ENCODE measurements at regions not wholly inside any gene's neighbourhood (a gene's known extent, or its start where the extent isn't known, plus 50 kb on each side); places are given as distances from the start of the nearest gene placed in this dataset.

DNA sequence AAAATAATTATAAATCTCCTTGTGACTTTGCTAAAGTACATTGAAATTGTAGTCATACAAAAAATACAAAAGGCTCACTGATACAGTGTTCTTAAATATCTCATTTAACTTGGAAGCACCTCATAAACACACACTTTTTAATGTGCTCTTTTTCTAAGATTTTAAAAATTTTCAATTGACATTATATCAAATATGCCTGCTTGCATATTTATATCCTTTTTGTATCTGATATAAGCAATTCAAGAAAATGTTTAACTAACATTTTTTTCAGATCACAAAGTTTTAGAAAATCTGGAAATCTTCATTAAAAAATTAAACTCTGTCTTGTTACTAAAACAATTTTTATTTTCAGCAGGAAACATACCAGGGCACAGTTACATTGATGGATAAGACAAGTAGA, 661.5 kb downstream of the REEP3 start:
- H3K4me1 ChIP-seq (ENCODE audit: low read length): no peaks in the 10 kb centered on the region
- no peak for DNase-seq
- H3K9me2 ChIP-seq (replicated peaks; ENCODE audit: insufficient read depth, low read length): no peaks in the 10 kb centered on the region
- H3K9ac ChIP-seq (ENCODE audit: low read length): no peak overlapping the region
- H3K27ac ChIP-seq (ENCODE audit: low read length): no peak overlapping the region
- H3K4me2 ChIP-seq (ENCODE audit: low read depth, low read length): no peak overlapping the region
- TF ChIP-seq EZH2 (optimal IDR thresholded peaks at IDR 0.05; ENCODE audit: low read depth, low read length) (no peak), EZH2phosphoT487 (IDR thresholded peaks at IDR 0.05; ENCODE audit: low read length) (no peak)
- TF ChIP-seq, protein P1, sequence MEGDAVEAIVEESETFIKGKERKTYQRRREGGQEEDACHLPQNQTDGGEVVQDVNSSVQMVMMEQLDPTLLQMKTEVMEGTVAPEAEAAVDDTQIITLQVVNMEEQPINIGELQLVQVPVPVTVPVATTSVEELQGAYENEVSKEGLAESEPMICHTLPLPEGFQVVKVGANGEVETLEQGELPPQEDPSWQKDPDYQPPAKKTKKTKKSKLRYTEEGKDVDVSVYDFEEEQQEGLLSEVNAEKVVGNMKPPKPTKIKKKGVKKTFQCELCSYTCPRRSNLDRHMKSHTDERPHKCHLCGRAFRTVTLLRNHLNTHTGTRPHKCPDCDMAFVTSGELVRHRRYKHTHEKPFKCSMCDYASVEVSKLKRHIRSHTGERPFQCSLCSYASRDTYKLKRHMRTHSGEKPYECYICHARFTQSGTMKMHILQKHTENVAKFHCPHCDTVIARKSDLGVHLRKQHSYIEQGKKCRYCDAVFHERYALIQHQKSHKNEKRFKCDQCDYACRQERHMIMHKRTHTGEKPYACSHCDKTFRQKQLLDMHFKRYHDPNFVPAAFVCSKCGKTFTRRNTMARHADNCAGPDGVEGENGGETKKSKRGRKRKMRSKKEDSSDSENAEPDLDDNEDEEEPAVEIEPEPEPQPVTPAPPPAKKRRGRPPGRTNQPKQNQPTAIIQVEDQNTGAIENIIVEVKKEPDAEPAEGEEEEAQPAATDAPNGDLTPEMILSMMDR (IDR thresholded peaks at IDR 0.05; ENCODE audit: low read length): no peak
- no peaks in the 10 kb centered on the region for H4K20me1 ChIP-seq (ENCODE audit: insufficient read depth, low read length)
- H3K9me3 ChIP-seq (replicated peaks; ENCODE audit: insufficient read depth, low read length): no peaks in the 10 kb centered on the region
- no peaks in the 10 kb centered on the region for H3K27me3 ChIP-seq (replicated peaks; ENCODE audit: insufficient read depth, low read length)
- H3K4me3 ChIP-seq (ENCODE audit: low read length): no peak overlapping the region
- H3K36me3 ChIP-seq (replicated peaks; ENCODE audit: insufficient read depth, low read length): no peaks in the 10 kb centered on the region
- H2AFZ ChIP-seq (ENCODE audit: low read length): no peak overlapping the region
- H3F3A ChIP-seq (ENCODE audit: insufficient read depth, low read length): no peaks in the 10 kb centered on the region
- no peaks in the 10 kb centered on the region for H3K79me2 ChIP-seq (ENCODE audit: low read length)

- Histone ChIP-seq H3K9ac (ENCODE audit: low read length) (no peak overlapping the region), H3K27me3 (replicated peaks; ENCODE audit: insufficient read depth, low read length) (no peaks in the 10 kb centered on the region), H3K4me3 (ENCODE audit: low read length) (no peak overlapping the region), H3K9me2 (replicated peaks; ENCODE audit: insufficient read depth, low read length) (no peaks in the 10 kb centered on the region), H3K9me3 (replicated peaks; ENCODE audit: insufficient read depth, low read length) (no peaks in the 10 kb centered on the region), H3K4me1 (ENCODE audit: low read length) (no peaks in the 10 kb centered on the region), H3K27ac (ENCODE audit: low read length) (no peak overlapping the region), H3K4me2 (ENCODE audit: low read depth, low read length) (no peak overlapping the region), H4K20me1 (ENCODE audit: insufficient read depth, low read length) (no peaks in the 10 kb centered on the region), H3K79me2 (ENCODE audit: low read length) (no peaks in the 10 kb centered on the region), H3F3A (ENCODE audit: insufficient read depth, low read length) (no peaks in the 10 kb centered on the region), H2AFZ (ENCODE audit: low read length) (no peak overlapping the region), H3K36me3 (replicated peaks; ENCODE audit: insufficient read depth, low read length) (no peaks in the 10 kb centered on the region)
- no peak for TF ChIP-seq EZH2 (optimal IDR thresholded peaks at IDR 0.05; ENCODE audit: low read depth, low read length)
- no peak for TF ChIP-seq EZH2phosphoT487 (IDR thresholded peaks at IDR 0.05; ENCODE audit: low read length)
- TF ChIP-seq, protein P1 (IDR thresholded peaks at IDR 0.05; ENCODE audit: low read length): no peak
- no peak for DNase-seq
These were observed 670.1 kb downstream of the REEP3 start for GRCh38 chr10:64191286-64191685.

DNA sequence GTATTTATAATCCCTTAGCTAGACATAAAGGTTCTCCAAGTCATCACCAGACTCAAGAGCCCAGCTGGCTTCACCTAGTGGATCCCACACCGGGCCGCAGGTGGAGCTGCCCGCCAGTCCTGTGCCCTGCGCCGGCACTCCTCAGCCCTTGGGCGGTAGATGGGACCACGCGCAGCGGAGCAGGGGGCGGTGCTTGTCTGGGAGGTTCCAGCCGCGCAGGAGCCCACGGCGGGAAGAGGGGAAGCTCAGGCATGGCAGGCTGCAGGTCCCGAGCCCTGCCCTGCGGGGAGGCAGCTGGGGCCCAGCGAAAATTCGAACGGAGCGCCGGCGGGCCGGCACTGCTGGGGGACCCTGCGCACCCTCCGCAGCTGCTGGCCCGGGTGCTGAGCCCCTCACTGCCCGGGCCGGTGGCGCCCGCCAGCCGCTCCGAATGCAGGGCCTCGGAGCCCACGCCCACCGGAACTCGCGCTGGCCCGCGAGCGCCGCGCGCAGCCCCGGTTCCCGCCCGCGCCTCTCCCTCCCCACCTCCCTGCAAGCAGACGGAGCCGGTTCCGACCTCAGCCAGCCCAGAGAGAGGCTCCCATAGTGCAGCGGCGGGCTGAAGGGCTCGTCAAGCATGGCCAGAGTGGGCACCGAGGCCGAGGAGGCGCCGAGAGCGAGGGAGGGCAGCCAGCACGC, 675.6 kb downstream of the REEP3 start:
- Histone ChIP-seq H3K9me3 (replicated peaks; ENCODE audit: insufficient read depth, low read length) (no peaks in the 10 kb centered on the region), H3K4me2 (ENCODE audit: low read depth, low read length) (no peak overlapping the region), H3K27me3 (replicated peaks; ENCODE audit: insufficient read depth, low read length) (no peaks in the 10 kb centered on the region), H3K4me1 (ENCODE audit: low read length) (no peaks in the 10 kb centered on the region), H3K36me3 (replicated peaks; ENCODE audit: insufficient read depth, low read length) (no peaks in the 10 kb centered on the region), H4K20me1 (ENCODE audit: insufficient read depth, low read length) (no peaks in the 10 kb centered on the region), H3K4me3 (ENCODE audit: low read length) (no peak overlapping the region), H3K9me2 (replicated peaks; ENCODE audit: insufficient read depth, low read length) (no peaks in the 10 kb centered on the region), H3F3A (ENCODE audit: insufficient read depth, low read length) (no peaks in the 10 kb centered on the region), H3K79me2 (ENCODE audit: low read length) (no peaks in the 10 kb centered on the region), H3K27ac (ENCODE audit: low read length) (no peak overlapping the region), H3K9ac (ENCODE audit: low read length) (no peak overlapping the region), H2AFZ (ENCODE audit: low read length) (no peak overlapping the region)
- TF ChIP-seq EZH2phosphoT487 (IDR thresholded peaks at IDR 0.05; ENCODE audit: low read length): no peak
- TF ChIP-seq EZH2 (optimal IDR thresholded peaks at IDR 0.05; ENCODE audit: low read depth, low read length): no peak
- TF ChIP-seq, protein P1 (IDR thresholded peaks at IDR 0.05; ENCODE audit: low read length): no peak
- DNase-seq: no peak

Data from MM.1S (cell line).